ENCODE measurements at regions not wholly inside any gene's neighbourhood (a gene's known extent, or its start where the extent isn't known, plus 50 kb on each side); places are given as distances from the start of the nearest gene placed in this dataset.
"Not testable (repeated sequence)": the region's sequence is repeated elsewhere in the genome, so short reads cannot be mapped to it uniquely, and the experiment has no call there.

DNA sequence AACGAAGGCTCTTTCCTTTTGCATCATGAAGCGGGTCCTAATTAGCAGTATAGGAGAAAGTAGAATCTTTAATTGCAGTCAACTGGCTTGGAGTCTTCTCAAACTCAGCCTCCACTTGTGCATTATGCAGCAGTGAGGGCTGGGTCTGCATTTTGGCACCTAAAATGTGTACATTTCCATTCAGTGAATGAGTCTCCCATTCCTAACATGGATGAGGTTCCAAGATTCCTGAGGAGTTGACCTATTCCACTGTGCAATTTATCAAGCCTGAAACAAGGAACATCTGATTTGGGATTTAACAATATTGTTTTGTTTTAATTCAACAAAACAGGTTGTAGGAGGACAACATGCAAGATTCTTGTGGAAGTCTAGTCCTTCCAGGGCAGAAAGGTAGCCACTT, 171.8 kb upstream of the S1PR3 start:
- DNase-seq: no peak

GRCh38 chr9:88820055-88820454, 171.2 kb upstream of the S1PR3 start:
- DNase-seq: no peak

DNA sequence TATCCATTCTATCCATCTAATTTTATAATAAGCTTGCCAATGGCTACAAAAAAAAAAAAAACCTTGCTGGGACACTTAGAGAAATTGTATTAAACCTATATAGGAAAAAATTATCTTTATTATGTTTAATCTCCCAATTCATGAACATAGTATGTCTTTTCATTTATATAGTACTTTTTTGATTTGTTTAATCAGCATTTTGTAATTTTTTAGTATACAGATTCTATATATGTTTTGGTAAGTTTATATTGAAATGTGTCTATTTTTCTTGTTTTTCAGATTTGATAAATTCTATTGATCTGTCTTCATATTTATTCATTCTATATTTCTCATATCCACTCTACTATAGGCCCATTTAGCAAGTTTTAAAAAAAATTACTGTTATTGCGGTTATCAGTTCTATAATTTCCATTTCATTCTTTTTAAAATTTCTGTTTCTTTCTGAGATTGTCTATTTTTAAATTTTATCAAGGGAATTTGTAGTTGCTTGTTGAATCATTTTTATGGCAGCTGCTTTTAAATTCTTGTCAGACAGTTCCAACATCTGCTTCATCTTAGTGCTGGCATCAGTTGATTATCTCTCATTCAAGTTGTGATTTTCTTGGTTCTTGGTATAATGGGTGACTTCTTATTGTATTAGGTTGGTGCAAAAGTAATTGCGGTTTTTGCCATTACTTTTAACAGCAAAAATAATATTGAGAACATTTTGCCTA, 170.1 kb upstream of the S1PR3 start:
- DNase-seq: no peak

GRCh38 chr9:88821746-88822106, 169.5 kb upstream of the S1PR3 start:
- DNase-seq: no peak

DNA sequence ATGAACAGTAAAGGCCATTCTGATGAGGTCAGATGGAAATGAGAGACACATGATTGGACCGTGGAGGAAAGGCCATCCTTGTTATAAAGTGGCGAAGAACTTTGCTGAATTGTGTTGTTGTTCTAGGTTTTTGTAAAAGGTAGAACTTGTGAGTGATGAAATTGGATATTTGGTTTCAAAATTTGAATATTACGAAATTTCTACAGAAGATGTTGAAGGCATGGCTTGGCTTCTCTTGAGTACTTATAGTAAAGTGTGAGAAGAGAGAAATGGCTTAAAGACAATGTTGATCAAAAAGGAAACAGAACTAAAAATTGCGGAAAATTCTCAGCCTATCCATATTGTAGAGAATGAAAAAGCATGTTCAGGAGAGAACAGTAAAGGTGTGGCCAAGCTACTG, 166.6 kb upstream of the S1PR3 start:
- DNase-seq: no peak

DNA sequence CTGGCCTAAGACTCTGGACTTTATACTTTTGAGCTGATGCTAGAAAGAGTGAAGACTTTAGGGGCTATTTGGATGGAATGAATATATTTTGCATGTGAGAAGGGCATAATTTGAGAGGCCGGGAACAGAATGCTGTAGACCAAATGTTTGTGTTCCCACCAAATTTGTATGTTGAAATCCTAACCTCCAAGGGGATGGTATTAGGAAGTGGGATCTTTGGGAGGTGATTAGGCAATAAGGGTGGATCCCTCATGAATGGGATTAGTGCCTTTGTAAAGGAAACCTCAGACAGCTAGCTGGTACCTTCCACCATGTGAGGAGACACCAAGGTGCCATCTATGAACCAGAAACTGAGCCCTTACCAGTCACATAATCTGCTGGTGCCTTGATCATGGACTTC, 165.1 kb upstream of the S1PR3 start:
- DNase-seq: no peak

DNA sequence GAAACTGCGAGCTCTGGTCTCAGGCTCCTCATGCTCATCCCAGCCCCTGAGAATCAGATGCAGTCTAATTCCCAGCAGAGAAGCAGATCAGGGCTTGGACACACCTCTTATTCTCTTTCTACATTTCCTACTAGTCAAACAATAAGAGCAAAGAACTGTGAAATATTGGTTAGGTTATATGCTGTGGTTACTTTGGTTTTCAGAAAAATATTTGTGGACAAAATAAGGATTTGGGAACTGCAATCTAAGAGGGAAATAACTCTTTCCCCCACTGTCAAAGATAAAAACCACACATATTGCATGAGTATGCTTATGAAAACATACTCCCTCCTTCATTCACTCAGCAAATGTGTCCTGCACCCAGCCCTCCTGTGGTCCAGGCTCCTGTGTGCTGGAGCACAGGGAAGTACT, 164.5 kb upstream of the S1PR3 start:
- no peak for DNase-seq

GRCh38 chr9:88828018-88828417, 163.2 kb upstream of the S1PR3 start:
- DNase-seq: no peak

GRCh38 chr9:88828492-88828974, 162.7 kb upstream of the S1PR3 start:
- no peak for DNase-seq

DNA sequence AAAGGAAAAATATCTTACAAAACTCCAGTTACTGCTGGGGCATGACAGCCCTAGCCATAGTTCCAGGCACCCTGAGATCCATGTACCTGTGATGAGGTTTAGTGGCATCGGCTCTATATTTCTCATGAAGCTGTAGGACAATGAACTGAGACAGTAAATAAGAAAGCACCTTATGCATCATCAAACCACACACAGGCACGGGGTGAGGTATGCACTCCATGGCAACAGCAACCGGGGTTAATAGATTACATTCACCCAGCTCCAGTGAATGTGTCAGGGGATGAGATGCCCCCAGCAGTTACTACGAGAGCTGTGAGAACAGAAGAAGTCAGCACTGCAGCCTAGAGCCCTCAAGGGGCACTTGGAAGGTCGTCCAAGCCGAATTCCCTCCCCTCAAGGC, 162.0 kb upstream of the S1PR3 start:
- DNase-seq: no peak

- DNase-seq: no peak
Measured at GRCh38 chr9:88831713-88832407, 159.4 kb upstream of the S1PR3 start.

- DNase-seq: no peak
Measured at GRCh38 chr9:88833946-88834345, 157.3 kb upstream of the S1PR3 start.

- no peak for DNase-seq
Measured at GRCh38 chr9:88835038-88835466, 156.2 kb upstream of the S1PR3 start.

DNA sequence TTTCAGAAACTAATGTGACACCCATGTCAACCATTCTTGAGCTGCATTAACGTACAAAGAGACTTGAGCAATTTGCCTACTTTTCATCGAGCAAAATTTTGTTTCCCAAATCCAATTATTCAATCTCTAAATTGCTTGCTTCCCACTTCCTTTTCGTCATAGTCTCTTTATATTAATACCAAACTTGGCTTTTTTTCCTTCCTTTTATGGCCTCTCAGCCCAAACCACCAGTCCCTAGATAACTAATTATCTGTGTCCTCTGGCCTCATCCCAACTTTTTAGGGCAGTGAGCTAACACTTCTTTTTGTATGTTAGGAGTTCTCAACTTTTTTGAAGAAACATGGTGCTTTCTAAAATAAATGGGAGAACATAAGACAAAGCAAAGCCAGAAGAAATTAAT, 155.5 kb upstream of the S1PR3 start:
- DNase-seq: no peak

DNA sequence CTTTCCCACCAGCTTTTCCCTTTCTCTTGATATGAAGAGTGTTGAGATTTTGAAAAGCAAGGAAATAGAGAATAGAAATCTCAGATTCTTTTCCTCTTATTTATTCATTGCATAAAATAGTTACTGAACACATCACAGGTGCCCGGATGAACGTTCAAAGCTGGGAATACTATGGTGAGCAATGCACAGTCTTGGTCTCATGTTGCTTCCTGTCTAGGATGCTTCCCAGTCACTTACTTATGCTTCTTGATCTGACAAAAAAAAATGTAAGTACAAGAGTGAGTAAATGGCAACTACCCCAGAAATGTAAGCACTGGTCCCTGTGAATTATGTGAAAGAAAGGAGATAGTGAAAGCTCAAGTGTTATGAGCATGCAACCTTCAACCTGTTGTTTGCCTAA, 153.5 kb upstream of the S1PR3 start:
- no peak for DNase-seq

GRCh38 chr9:88849878-88850277, 141.4 kb upstream of the S1PR3 start:
- DNase-seq: not testable (repeated sequence)

- DNase-seq: no peak
Measured at GRCh38 chr9:88852794-88853193, 138.5 kb upstream of the S1PR3 start.

GRCh38 chr9:88870627-88871026, 120.6 kb upstream of the S1PR3 start:
- DNase-seq: no peak

GRCh38 chr9:88871669-88872068, 119.6 kb upstream of the S1PR3 start:
- DNase-seq: no peak

- no peak for DNase-seq
Measured at GRCh38 chr9:88872192-88872946, 118.9 kb upstream of the S1PR3 start.

DNA sequence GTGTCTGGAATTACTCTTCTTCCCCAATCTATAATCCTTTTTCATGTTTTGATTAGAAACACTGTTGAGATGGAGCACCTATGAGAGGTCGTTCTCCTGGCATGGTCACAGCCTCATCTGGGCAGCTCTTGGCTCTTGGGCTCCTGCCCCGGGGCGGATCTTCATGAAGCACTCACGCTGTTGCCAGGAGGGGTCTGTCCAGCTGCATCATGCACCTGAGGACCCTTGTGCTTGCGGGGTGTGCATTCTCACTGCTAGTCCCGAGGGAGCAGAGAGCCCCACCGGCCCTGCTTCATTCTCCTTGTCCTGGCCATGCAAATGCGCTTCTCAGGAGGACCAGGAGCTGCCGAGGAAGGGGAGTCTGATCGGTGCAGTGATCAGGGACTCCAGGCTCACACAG, 117.6 kb upstream of the S1PR3 start:
- no peak for DNase-seq

- DNase-seq: no peak
Measured at GRCh38 chr9:88874391-88874790, 116.9 kb upstream of the S1PR3 start.

DNA sequence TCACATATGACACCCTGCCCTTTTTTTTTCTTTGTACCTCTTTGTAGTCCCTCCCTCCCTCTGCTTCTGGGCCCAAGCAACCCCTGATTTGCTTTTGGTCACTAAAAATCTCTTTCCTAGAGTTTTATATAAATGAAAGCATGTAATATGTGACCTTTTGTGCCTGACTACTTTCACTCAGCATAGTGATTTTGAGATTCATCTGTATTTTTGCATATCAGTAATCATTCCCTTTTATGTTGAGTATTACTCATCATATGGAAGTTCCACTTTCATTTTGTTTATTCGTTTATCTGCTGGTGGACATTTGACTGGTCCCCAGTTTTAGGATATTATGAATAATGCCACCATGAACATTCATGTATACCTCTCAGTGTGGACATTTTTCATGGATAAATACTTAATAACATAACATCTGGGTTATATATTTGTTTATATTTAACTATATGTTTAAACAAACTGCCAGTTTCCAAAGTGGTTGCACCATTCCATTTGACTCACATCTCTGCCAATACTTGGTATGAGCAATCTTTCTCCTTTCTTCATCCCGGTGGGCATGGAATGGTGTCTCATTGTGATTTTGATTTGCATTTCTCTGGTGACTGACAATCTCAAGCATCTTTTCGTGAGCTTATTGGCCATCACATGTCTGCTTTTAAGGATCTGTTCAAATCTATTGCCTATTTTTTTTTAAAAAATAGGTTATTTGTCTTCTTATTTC, 115.7 kb upstream of the S1PR3 start:
- no peak for DNase-seq
